ENCODE measurements at regions not wholly inside any gene's neighbourhood (a gene's known extent, or its start where the extent isn't known, plus 50 kb on each side); places are given as distances from the start of the nearest gene placed in this dataset.

DNA sequence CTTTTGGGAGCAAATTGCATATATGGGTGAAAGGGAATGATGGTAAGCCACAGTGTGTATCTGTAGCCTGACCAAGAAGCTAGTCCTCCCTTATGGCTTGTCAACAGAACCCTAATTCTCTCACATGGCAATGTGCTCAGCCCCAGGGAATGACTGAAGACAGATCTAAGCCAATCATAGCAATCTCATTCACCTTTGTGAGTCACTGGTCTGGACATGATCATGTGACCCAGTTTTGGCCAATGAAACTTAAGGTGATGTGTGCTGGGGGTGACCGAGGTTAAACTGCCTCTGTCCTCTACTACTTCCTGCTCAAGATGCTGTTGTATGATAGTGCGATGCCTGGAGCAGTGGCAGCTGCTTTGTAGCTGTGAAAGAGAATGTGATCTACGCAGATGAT lies 491.2 kb upstream of the HS6ST1 start:
- no peak for DNase-seq

DNA sequence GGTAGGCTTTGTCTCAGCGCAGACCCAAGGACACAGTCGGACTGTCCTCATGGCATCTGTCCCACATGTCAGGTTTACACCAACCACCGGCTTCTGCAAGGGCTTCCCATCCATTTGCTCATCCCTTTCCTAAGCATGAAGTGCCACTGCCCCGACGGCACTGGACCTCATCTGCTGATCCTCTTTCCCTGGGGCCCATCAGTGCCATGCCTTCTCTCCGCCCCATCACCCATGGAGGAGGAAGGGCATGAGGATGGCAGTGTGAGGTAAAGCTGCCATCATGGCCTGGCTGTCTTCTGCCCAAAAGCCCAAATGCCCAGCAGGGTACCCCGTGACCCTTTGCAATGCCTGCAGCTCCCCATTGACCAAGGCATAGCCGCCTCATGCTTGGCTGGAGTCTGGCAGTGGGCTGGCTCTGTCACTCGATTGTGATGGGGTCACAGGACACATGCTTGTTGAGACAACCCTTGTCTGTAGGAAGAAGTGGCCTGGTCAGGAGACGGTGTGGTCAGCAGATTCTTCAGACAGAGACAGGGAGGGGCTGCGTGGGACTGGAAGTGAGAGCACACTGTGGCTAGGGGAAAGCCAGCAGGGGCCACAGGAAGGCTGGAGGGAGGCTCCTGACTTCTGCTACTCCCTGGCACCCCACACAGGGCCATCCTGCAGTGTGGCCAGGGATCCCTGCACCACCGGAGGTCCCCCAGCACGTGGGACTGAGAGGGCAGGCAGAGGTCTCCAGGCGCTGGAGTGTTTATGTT lies 493.7 kb upstream of the HS6ST1 start:
- DNase-seq, result no peak

DNA sequence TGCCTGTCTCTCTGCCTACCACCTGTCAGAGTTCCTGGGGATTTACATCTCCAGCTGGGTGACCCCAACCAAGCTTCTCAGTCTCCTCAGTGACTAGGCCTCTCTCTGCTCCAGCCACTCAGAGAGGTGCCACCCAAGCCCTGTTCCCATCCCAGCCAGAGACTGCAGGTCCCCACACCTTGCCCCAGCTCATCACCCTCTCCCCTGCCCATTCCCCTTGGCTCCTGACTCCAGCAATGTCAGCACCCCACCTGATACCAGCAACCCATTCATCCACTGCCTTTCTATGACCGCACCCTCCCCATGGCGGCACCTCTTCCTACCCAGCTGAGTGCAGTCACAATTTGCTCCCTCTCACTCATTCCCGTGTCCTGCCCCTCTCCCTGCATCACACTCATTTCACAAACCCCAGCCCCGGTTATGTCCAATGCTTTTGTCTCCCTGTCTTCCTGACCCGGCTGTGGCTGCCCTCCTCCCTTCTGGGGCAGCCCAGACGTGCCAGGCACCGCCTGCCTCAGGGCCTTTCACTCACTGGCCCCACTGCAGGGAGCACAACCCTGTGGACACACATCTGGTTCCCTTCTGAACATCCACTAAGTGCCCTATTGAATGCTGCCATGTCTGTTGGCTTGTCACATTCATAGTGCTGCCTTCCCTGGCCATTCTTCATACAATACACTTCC lies 494.8 kb upstream of the HS6ST1 start:
- DNase-seq, result no peak

DNA sequence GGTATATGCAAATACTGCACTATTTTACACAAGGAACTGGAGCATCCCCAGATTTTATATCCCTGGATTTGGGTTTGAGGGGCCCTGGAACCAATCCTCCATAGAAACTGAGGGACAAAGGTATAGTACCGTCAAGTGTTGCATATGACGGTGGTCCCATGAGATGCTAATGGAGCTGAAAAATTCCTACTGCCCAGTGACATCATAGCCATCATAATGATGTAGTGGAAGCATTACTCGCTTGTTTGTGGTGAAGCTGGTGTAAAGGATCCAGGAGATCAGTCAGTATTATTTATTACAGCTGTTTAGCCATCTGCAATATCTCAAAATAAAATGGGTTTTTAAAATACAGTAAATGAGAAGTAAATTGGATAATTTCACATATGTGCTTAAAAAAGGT lies 496.6 kb upstream of the HS6ST1 start:
- DNase-seq, result no peak

DNA sequence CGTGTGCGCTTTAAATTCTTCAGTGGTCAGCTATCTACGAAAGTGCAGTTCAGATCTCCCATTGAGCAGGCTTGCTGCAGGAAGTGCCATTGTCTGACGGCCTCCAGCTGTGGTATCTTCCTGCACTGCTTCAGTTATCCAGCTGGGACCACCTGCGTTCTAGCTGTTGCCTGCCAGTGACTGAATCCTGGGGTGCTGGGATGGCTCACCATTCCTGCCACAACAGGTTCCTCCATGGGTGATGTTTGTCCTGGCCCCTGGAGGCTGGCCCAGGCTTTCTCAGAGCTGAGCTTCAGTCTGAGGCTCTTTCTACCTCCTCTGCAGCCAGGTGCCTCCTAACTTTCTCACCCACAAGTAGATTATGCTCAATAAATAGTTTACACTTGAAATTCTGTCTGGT lies 498.5 kb upstream of the HS6ST1 start:
- DNase-seq, result no peak

DNA sequence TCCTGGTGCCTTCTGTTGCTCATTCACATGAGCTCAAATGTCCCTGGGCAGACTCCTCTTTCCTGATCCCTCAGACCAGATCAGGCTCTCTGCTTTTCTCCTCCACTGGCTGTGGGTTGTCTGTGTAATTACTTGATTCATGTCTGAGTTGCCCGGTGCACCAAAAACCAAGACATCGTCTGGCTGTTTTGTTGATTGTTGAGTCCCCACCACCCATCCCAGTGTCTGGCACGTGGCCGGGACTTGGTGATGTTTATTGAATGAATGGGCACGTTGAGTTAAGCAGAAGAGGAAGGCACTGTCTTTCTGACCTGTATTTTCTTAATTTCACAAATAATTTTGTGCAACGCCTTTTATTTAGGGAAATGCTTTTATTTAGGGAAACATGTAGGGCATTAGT lies 499.1 kb upstream of the HS6ST1 start:
- DNase-seq, result no peak

DNA sequence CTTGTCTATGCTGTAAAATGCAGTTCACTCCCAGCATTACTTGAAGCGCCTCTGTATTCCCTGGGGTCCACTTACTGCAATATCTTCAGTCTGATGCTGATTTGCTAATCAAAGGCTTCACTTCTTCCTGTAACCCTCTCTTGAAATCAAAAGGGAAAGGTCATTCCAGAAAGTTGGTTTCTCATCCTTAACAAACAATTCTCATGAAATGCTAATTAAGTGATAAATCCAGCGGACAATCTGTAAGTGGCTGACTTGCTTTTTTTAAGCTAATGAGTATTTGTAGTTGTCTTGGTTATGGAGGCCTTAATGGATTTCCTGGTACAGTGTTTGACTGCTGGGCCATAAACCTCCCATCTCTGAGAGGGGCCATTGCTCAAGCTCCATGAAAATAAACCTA lies 499.6 kb upstream of the HS6ST1 start:
- no peak for DNase-seq

DNA sequence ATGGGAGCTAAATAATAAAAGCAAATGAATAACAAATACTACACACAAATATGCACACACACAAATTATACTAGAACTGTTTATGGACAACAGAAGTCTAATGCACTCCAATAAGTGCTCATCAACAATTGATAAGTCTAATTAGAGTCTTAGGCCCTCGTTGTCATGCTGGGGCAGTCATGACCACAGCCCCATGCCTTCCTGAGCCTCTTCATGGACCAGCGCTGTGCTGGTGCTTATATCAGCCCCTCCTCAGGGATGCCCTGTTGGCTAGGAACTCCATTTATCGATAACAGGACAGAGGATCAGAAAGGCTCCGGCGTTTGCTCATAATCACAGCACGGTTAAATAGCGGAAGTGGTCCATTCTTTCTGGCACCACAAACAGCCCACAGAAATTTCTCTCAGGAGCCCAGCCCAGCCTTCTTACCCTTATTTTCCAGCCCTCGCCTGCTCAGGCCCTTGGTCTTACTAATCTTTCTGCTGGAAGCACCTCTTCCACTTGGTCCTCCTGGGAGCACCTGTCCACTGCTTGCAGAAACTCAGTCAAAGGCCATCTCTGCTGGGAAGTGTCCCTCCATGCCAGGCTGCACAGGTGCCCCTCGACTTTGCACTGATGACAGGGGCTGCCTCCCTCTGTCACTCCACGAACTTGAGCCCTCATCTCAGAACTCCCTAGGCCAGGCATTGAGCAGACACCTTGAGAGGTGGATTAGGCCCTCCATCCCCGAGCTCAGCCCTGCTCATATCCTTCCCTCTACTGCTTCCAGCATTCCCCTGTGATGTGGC lies 500.2 kb upstream of the HS6ST1 start:
- no peak for DNase-seq

DNA sequence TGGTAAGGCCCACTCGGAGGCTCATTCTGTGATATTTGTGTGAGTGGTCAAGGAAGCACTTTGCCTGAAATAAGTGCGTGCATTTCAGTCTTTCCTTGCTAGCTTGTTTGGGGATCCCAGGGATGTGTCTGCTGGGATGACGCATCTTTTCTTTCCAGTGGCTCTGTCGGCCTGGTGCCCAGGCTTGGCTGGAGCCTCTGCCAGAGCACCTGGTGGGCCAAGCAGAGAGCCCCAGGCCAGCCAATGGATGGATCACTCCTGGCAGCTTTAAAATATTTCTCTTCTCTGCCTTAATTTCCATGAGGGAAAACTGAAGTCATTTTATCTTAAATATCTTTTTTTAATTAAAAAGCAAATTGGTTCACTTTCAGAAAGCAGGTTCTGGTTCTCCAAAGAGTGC lies 501.8 kb upstream of the HS6ST1 start:
- no peak for DNase-seq

DNA sequence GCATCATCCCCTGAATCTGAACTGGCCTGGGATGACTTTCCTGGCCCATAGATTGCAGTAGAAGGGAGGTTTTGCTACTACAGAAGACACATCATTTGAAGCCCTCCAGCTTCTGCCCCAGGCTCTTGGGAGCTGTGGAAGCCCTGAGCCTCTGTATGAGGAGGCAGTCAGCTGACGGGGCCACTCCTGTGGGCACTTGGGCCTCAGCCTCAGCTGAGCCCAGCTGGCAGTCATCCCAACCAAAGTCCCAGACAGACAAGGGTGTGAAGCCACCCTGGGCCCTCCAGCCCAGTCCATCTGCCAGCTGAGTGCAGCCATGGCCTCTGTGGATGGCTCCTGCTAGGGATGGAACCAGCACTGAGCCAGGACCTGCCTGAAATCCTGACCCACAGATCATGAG lies 502.3 kb upstream of the HS6ST1 start:
- DNase-seq, result no peak

DNA sequence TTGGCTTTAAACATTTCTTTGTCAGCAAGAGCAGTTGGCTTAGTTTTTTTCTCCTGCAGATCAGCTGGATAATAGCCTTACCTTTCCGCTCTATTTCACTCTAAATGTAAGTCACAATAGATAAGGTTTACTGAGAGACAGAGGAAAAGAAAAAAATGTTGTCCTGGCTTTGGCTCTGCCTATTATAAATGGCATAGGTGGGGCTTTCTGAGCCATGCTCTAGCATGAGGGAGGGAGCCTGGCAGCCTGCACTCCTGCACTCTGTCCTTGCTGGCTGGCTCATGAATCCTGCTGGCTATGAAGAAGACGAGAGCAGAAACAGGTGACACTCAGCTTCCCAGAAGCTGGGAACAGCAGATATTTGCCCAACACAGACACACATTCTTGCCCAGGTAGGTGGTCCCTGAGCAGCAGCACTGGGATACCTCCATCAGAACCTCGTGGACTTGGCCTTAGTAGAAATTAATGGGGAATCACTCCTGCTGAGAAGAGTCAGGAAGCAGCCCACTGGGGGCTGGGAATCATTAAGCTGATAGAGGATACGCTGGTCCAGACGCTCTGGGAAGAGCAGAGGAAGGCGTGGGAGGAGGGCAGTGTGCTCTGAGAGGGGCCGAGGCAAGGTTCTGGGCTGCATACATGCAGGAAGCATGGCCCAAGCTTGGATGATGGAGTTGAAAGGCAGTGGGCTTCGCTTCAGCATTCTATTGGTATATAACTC lies 514.4 kb upstream of the HS6ST1 start:
- no peak for DNase-seq

DNA sequence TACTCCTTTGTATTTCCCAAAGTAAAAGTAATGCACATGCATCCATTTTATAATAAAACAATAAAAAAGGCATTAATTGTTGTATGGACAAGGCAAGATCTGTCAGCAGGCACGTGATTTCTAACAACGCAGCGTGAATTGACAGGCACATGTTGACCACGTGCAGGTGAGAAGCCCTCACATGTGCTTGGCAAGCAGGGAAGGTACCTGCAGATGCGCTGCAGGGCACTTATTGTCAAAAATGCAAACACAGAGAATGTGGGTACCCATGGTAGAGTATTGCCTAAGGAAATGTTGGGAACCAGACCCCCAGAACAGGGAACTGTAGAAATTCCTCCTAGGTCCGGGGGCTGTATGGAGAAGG lies 515.0 kb upstream of the HS6ST1 start:
- DNase-seq, result no peak

DNA sequence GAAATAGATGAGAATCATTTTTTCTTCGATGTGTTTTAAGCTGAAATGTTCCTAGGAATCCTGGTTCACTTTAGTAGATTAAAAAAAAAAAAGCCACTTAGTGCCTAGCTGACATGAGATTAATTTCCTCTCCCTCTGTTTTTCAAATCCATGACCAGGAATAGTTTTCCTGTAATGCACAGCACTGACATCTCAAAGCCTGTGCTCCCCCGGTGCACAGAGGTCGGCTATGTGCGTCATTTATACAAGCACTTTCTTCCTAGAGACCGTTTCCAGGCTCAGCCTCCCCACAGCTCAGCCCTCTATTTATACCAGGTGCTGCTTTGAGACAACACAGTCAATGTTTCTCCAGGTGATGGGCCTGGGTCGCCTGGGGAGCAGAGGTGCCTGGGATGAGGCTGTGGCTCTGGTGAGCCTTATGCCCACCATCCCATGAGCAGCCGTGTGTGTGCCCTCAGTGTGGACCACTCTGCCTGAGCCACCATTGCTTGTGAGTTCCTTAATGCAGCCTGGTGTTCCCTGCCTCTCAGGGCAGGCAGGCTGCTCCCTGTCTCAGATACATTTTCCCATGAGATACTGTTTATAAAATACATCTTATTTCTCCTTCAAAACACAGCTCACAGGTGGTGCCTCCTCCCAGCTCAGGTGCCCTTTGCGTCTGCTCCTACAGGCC lies 515.7 kb upstream of the HS6ST1 start:
- no peak for DNase-seq

DNA sequence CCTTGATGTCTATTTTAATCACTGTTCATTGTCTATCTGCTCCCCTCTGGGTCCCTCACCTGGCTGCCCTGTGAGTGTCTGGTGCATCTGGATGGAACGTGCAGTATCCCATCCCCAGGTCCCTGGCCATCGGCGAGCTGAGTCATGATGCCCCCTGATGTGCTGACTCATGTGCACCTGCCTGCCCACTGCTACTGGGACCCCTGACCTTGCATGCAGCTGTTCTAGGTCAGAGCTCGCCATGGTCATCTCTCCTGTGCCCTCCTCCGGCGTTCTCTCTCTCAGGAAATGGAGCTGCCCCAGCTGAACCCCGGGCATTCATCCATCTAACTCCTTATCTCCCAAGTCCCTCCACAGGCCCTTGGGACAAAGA lies 516.2 kb upstream of the HS6ST1 start:
- DNase-seq, result no peak

DNA sequence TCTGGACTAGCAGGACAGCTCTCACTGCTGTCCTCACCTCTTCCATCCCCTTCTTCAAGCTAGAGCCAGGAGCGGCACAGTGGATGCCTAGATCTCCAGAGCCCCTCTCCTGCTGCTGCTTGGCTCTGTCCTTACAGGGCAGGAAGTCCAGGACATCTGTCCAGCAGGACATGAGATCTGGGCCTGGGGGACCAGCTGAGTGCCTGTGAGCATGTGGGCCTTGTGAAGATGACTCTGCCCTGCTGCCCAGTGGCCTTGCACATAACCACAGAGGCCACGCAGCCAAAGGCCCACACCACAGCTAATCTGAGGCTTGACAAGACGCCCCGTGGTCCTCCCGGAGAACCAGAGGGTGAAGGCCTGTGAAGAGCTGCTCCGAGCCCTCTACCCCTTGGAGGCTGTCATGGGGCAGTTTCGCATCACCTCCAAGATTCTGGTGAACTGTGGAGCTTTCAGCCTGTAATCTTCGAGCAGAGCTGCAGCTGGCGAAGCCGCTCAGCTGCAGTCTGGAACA lies 516.7 kb upstream of the HS6ST1 start:
- DNase-seq, result no peak

DNA sequence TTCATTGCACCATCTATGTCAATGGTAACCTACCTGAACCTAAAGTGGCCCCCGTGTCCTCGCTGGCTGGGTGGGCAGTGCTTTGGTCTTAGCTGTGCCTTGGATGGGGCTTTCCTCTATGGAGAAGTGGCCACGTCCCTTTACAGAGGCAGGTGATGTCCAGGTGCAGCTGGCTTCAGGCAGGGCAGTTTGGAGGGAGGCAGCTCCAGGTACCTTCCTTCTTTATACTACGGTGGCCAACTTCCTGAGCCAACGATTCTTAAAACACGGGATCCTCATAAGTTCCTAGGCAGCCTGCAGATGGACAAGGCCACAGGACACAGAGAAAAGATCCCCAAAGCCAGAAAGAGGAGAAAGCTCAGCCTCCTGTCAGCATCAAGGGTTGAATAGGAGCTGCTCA lies 517.3 kb upstream of the HS6ST1 start:
- no peak for DNase-seq

DNA sequence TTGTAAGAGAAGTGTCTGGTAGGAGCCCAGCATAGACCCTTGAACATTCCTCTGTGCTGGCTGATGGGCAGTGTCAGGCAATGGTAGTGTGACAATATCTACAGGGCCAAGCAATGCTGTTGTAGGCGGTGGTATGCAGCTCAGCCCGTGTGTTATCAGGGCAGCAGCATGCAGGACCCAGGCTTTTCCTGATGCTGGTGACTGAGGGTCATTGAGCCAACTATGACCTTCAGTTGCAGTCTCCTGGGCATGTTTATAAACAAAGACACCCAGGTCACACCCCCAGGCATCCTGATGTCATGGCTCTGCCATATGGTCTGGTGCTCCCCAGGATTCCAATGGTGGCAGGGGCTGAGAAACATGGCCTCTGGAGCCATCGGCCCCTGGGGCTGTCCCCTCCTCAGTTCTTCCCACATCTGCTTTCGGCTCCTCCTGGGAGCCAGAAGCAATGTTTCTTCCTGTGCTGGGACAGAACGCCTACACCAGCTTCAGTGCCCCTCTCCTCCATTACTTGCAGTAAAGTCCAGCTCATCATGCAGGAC lies 518.0 kb upstream of the HS6ST1 start:
- DNase-seq, result no peak

DNA sequence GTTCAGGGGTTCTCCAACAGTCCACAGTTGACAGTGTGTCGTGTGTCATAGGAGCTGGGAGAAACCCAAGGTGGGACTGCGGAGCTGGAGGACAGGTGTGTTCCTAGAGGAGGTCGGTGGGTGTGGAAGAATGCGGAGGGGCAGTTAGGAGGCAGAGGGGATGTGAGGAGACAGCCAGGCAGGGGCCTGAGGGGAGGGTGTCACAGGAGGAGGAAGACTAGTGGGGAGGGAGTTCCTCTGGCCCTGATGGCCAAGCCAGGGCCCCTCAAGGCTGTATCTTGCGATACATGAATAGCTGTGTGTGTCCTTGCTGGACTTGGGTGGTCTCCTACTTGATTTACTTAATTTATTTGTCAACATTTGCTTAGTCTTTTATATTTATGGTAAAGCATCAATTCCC lies 519.6 kb upstream of the HS6ST1 start:
- no peak for DNase-seq

DNA sequence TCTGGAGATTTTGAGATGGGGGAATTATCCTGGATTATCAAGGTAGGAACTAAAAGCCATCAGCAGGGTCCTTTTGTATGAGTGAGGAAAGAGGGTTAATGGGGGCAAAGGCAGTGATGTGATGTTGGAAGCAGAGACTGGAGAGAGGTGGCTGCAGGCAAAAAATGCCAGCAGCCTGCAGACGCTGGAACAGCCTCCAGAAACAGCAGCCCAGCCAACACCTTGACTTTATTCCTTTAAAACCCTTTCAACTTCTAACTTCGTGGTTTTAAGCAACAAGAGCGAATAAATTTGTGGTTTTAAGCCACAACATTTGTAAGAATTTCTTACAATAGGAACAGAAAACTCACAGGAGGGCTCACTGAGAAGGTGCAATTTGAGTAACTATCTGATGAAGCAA lies 523.1 kb upstream of the HS6ST1 start:
- no peak for DNase-seq

DNA sequence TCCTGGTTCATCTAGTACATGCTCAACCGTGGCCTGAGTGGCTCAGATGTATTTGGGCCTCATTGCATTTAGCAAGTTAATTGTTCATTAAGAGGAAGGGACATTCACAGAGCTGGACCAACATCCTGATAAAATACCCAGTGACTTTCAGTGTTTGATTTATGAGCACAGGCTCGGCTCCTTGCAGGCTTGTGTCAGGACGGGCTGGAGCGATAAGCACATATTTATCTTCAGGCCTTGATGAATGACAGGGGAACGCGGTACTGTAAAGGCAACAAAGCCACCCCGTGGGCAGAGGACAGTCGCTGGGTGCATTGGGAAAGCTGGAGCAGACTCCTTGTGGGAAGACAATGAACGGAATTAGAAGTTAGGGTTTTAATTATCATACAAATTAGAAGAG lies 548.6 kb upstream of the HS6ST1 start:
- DNase-seq, result no peak

DNA sequence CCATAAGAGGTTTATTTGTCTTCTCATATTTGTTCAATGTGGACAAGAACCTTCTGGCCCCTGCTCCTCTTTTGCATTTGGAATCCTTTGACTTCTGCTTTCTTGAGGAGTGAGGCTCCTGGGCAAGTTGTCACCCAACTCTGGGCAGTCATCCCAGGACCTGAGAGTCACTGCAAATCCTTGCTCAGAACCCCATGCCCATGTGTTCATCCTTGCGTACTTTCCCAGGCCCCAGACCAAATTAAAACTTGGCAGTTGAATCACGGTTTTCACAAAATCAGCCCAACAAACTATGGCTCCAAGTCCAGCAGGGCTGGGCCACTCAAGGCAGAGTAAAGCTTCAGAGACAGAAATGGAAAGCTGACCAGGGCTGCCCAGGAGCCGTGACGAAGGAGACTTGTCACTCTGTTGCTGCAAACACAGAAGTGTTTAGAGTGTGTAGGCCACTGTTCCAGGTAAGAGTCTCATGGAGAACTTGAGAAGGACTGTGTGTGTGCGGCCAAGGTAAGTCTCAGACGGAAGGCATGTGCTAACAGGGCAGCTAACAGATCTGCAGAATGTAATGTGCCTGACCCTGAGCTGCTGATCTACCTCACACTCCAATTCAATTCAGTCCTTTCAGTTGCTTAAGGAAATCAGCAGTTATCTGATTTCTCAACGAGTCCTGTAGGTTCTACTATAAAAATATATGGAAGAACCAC lies 549.4 kb upstream of the HS6ST1 start:
- no peak for DNase-seq
